HCT116 (cell line): ENCODE measurements at regions not wholly inside any gene's neighbourhood (a gene's known extent, or its start where the extent isn't known, plus 50 kb on each side); places are given as distances from the start of the nearest gene placed in this dataset.
A peak's percentile ranks its signal among the peaks of the same experiment; 100 is the strongest.

ENCODE experiments used
- ATAC-seq: fragments of 200-7000 bp; cut with Tn5 transposase; 2 replicates; pipeline ENCODE4 v1.9.1; 2020; ENCODE audit warnings: mild to moderate bottlenecking, moderate library complexity
- BruUV-seq: library from RNA; stranded (reverse); fragments of 400-500 nt; replicated peaks from 2 replicates; lab custom pipeline; 2021; lab: Mats Ljungman, UMichigan
- CTCF ChIA-PET: fragments of 300-600 bp; sonication (Branson Sonifier 250); formaldehyde crosslinking; loops from one replicate; lab custom pipeline; 2021; ENCODE audit warnings: antibody characterized with exemption; lab: Charles Lee
- POLR2A ChIA-PET: fragments of 300-600, 350-600 bp; sonication (Branson Sonifier 250); formaldehyde crosslinking; loops from one replicate; lab custom pipeline; 2021; ENCODE audit warnings: antibody characterized with exemption; lab: Charles Lee
- RAD21 ChIA-PET, 2 experiments: fragments of 300-600 bp; sonication (Branson Sonifier 250); formaldehyde crosslinking; loops; one replicate each; lab custom pipeline; 2023; ENCODE audit warnings: low total read pairs in 2 of 2; ENCODE audit not compliant: uncharacterized antibody in 2 of 2, unreplicated experiment in 2 of 2, low non-redundant PET in 1 of 2; lab: Charles Lee
- DNase-seq: peaks from one replicate; pipeline ENCODE4 v3.0.0-alpha.2; 2010; ENCODE audit warnings: low read depth, low spot score
- H2AFZ ChIP-seq: fragments of 200-600 bp; shearing (Covaris generic), sonication (generic); 2 replicates; pipeline ENCODE4 v1.6.1; 2017; ENCODE audit warnings: low read depth, mixed run types, mixed read lengths, antibody characterized with exemption, low read length; ENCODE audit not compliant: poor library complexity, severe bottlenecking
- H3K27ac ChIP-seq: 2 replicates; pipeline ENCODE4 v1.5.1; 2012; ENCODE audit warnings: low read depth, low read length
- H3K27me3 ChIP-seq: fragments of 200-600 bp; sonication (generic); 2 replicates; pipeline ENCODE4 v1.6.1; 2016; ENCODE audit warnings: mixed run types, low read length, mixed read lengths; ENCODE audit not compliant: insufficient read depth
- H3K36me3 ChIP-seq, 2 experiments: fragments of 200-500 bp in 1 of 2; fragments of 200-600 bp in 1 of 2; sonication (Bioruptor generic) in 1 of 2; sonication (generic) in 1 of 2; 2 replicates each; pipeline versions ENCODE4 v1.5.1 to v1.6.1; 2014 to 2016; ENCODE audit warnings: low read length in 2 of 2, inconsistent platforms in 1 of 2, mixed read lengths in 1 of 2, mixed run types in 1 of 2; ENCODE audit not compliant: insufficient read depth in 2 of 2, control insufficient read depth in 1 of 2
- H3K4me1 ChIP-seq, 2 experiments: fragments of 200-600 bp in 1 of 2; sonication (generic) in 1 of 2; 2 replicates each; pipeline versions ENCODE4 v1.5.1 to v1.6.1; 2012 to 2017; ENCODE audit warnings: low read length in 2 of 2, inconsistent platforms in 1 of 2, mild to moderate bottlenecking in 1 of 2, mixed read lengths in 1 of 2, mixed run types in 1 of 2, moderate library complexity in 1 of 2; ENCODE audit not compliant: insufficient read depth in 2 of 2, control insufficient read depth in 1 of 2
- H3K4me2 ChIP-seq: fragments of 200-600 bp; sonication (generic); 2 replicates; pipeline ENCODE4 v1.6.1; 2017; ENCODE audit warnings: mixed run types, low read length, mixed read lengths
- H3K4me3 ChIP-seq, 2 experiments: fragments of 200-600 bp in 1 of 2; sonication (generic) in 1 of 2; replicated peaks in 1 of 2; 2 replicates each; pipeline ENCODE4 v1.5.1; 2011 to 2016; ENCODE audit warnings: low read length in 2 of 2, control low read depth in 1 of 2, low read depth in 1 of 2, mild to moderate bottlenecking in 1 of 2, mixed read lengths in 1 of 2, mixed run types in 1 of 2
- H3K79me2 ChIP-seq: fragments of 200-600 bp; sonication (generic); 2 replicates; pipeline ENCODE4 v1.6.1; 2017; ENCODE audit warnings: mild to moderate bottlenecking, mixed run types, low read length, moderate library complexity, mixed read lengths; ENCODE audit not compliant: insufficient read depth
- H3K9ac ChIP-seq: fragments of 200-600 bp; sonication (generic); 2 replicates; pipeline ENCODE4 v1.6.1; 2016; ENCODE audit warnings: low read length, mixed read lengths
- H3K9me2 ChIP-seq: fragments of 200-600 bp; sonication (generic), shearing (Covaris generic); 2 replicates; pipeline ENCODE4 v1.6.1; 2017; ENCODE audit warnings: mixed run types, mild to moderate bottlenecking, moderate library complexity; ENCODE audit not compliant: insufficient read depth
- H3K9me3 ChIP-seq, 2 experiments: fragments of 200-500 bp in 1 of 2; fragments of 200-600 bp in 1 of 2; sonication (Bioruptor generic) in 1 of 2; sonication (generic) in 1 of 2; 2 replicates each; pipeline ENCODE4 v1.6.1; 2014 to 2017; ENCODE audit warnings: low read length in 2 of 2, mixed read lengths in 2 of 2, inconsistent platforms in 1 of 2, low read depth in 1 of 2, mild to moderate bottlenecking in 1 of 2, mixed run types in 1 of 2, moderate library complexity in 1 of 2; ENCODE audit not compliant: control insufficient read depth in 1 of 2, insufficient read depth in 1 of 2
- H4K20me1 ChIP-seq: fragments of 200-600 bp; sonication (generic), shearing (Covaris generic); 2 replicates; pipeline ENCODE4 v1.6.1; 2017; ENCODE audit warnings: mixed run types, mild to moderate bottlenecking, moderate library complexity; ENCODE audit not compliant: insufficient read depth
- CBX3 ChIP-seq: IDR thresholded peaks from 2 replicates; pipeline ENCODE4 v1.6.1; 2012; ENCODE audit warnings: low read depth
- CEBPB ChIP-seq: IDR thresholded peaks from 2 replicates; pipeline ENCODE4 v1.6.1; 2012; ENCODE audit warnings: low read depth
- EGR1 ChIP-seq: IDR thresholded peaks from 2 replicates; pipeline ENCODE4 v1.6.1; 2012; ENCODE audit warnings: low read depth
- ELF1 ChIP-seq: IDR thresholded peaks from 2 replicates; pipeline ENCODE4 v1.6.1; 2012; ENCODE audit warnings: low read depth, borderline replicate concordance
- EZH2 ChIP-seq: fragments of 200-600 bp; sonication (generic); IDR thresholded peaks from 2 replicates; pipeline ENCODE4 v1.6.1; 2017; ENCODE audit warnings: antibody characterized with exemption, mixed run types
- FOSL1 ChIP-seq: IDR thresholded peaks from 2 replicates; pipeline ENCODE4 v1.6.1; 2012; ENCODE audit warnings: low read depth
- MAX ChIP-seq: IDR thresholded peaks from 2 replicates; pipeline ENCODE4 v1.6.1; 2012
- POLR2A ChIP-seq: IDR thresholded peaks from 2 replicates; pipeline ENCODE4 v1.7.0; 2011; ENCODE audit warnings: borderline replicate concordance; ENCODE audit not compliant: insufficient read depth, insufficient read length; ENCODE audit errors: extremely low read depth
- POLR2AphosphoS5 ChIP-seq: IDR thresholded peaks from 2 replicates; pipeline ENCODE4 v1.6.1; 2011; ENCODE audit warnings: mild to moderate bottlenecking, low read depth, low read length, moderate library complexity
- RAD21 ChIP-seq: IDR thresholded peaks from 2 replicates; pipeline ENCODE4 v1.6.1; 2012; ENCODE audit warnings: low read depth, mild to moderate bottlenecking
- REST ChIP-seq: IDR thresholded peaks from 2 replicates; pipeline ENCODE4 v1.6.1; 2012; ENCODE audit warnings: low read depth
- SIN3A ChIP-seq: IDR thresholded peaks from 2 replicates; pipeline ENCODE4 v1.6.1; 2012; ENCODE audit warnings: low read depth
- ZBTB33 ChIP-seq: IDR thresholded peaks from 2 replicates; pipeline ENCODE4 v1.6.1; 2011; ENCODE audit warnings: mild to moderate bottlenecking, low read length, moderate library complexity; ENCODE audit not compliant: insufficient replicate concordance; ENCODE audit errors: extremely low read depth
- ZFX ChIP-seq: fragments of 450-650 bp; IDR thresholded peaks from 2 replicates; pipeline ENCODE4 v1.6.1; 2017
- ZNF274 ChIP-seq: fragments of 200-500 bp; sonication (Bioruptor generic); IDR thresholded peaks from 2 replicates; pipeline ENCODE4 v1.6.1; 2014; ENCODE audit warnings: mild to moderate bottlenecking, low read depth, low read length, inconsistent platforms
- intact Hi-C: fragments of 100-400 bp; cut with micrococcal nuclease; formaldehyde crosslinking; loops from 2 replicates; pipeline ENCODE4 v1.10.0; 2022

GRCh38 chr2:19611491-19612332, 253.3 kb upstream of the OSR1 start (continued):
- TF ChIP-seq ZBTB33 (no peak), CEBPB (no peak), FOSL1 (peak; percentile 80), EGR1 (no peak), POLR2AphosphoS5 (no peak), RAD21 (no peak), EZH2 (no peak), MAX (peak; percentile 67), SIN3A (peak; percentile 29; the same call in 1 of the 2 replicates), ZNF274 (no peak), POLR2A (no peak), ZFX (no peak)

GRCh38 chr2:19609266-19609665, 250.8 kb upstream of the OSR1 start:
- CTCF ChIA-PET = no interaction called here
- POLR2A ChIA-PET = no interaction called here
- peaks cover 8 to 42% of the 10 kb centered on the region in 2 experiments for H3K4me1 ChIP-seq
- no TSS peak for BruUV-seq
- TF ChIP-seq ZFX (no peak), POLR2A (no peak), RAD21 (no peak), ZBTB33 (no peak), ELF1 (no peak), REST (no peak), CBX3 (no peak), MAX (no peak)
- TF ChIP-seq, all 23 proteins: peak for 0
- no peak overlapping the region for H3K27ac ChIP-seq
- intact Hi-C loops = no loop called here
- no peaks in the 10 kb centered on the region for H3K27me3 ChIP-seq
- H3K4me3 ChIP-seq = no peak overlapping the region
- H3K9me3 ChIP-seq = no peaks in the 10 kb centered on the region
- H3K4me2 ChIP-seq = no peak overlapping the region
- H4K20me1 ChIP-seq = no peaks in the 10 kb centered on the region
- H3K79me2 ChIP-seq = no peaks in the 10 kb centered on the region
- no peak overlapping the region for H3K9ac ChIP-seq
- no peaks in the 10 kb centered on the region for H3K9me2 ChIP-seq
- H3K36me3 ChIP-seq = no peaks in the 10 kb centered on the region
- RAD21 ChIA-PET = no interaction called here
- DNase-seq (no peak), ATAC-seq (no peak)
- no peak overlapping the region for H2AFZ ChIP-seq
